Stimulated activated CD4-positive, alpha-beta T cell treated with anti-CD3 and anti-CD28 coated beads, TNF-alpha, amount 100 ng/mL, for 1 hour (primary cell): ENCODE measurements at regions not wholly inside any gene's neighbourhood (a gene's known extent, or its start where the extent isn't known, plus 50 kb on each side); places are given as distances from the start of the nearest gene placed in this dataset.

Source experiments
- DNase-seq, 3 donors: peaks; one replicate each; pipeline ENCODE4 v3.0.0-alpha.2; 2020; ENCODE audit warnings: low read depth in 3 of 3, low spot score in 1 of 3

GRCh38 chr17:83177611-83178532 lies 98.5 kb downstream of the METRNL start:
- DNase-seq = no peak

- DNase-seq = no peak
Measured at GRCh38 chr17:83178533-83179304, 99.3 kb downstream of the METRNL start.

GRCh38 chr17:83179374-83179773 lies 100.0 kb downstream of the METRNL start:
- DNase-seq = no peak

- no peak for DNase-seq
Measured at GRCh38 chr17:83179811-83180210, 100.4 kb downstream of the METRNL start.

- DNase-seq = no peak
Measured at GRCh38 chr17:83180264-83180995, 101.0 kb downstream of the METRNL start.

- no peak for DNase-seq
Measured at GRCh38 chr17:83180996-83181481, 101.6 kb downstream of the METRNL start.

GRCh38 chr17:83181991-83182619 lies 102.7 kb downstream of the METRNL start:
- DNase-seq = no peak

- no peak for DNase-seq
Measured at GRCh38 chr17:83182620-83183101, 103.3 kb downstream of the METRNL start.

- no peak for DNase-seq
Measured at GRCh38 chr17:83183145-83183948, 103.9 kb downstream of the METRNL start.

GRCh38 chr17:83183951-83184506 lies 104.6 kb downstream of the METRNL start:
- no peak for DNase-seq

- DNase-seq = no peak
Measured at GRCh38 chr17:83185023-83186002, 105.9 kb downstream of the METRNL start.

- DNase-seq = no peak
Measured at GRCh38 chr17:83186226-83186625, 106.8 kb downstream of the METRNL start.

- DNase-seq = no peak
Measured at GRCh38 chr17:83186751-83187421, 107.5 kb downstream of the METRNL start.

- no peak for DNase-seq
Measured at GRCh38 chr17:83187782-83188311, 108.4 kb downstream of the METRNL start.

- DNase-seq = no peak
Measured at GRCh38 chr17:83189044-83190003, 109.9 kb downstream of the METRNL start.

GRCh38 chr17:83190004-83190385 lies 110.6 kb downstream of the METRNL start:
- no peak for DNase-seq
